ENCODE measurements at regions not wholly inside any gene's neighbourhood (a gene's known extent, or its start where the extent isn't known, plus 50 kb on each side); places are given as distances from the start of the nearest gene placed in this dataset.

- TF ChIP-seq EZH2phosphoT487 (IDR thresholded peaks at IDR 0.05; ENCODE audit: borderline replicate concordance, low read depth): no peak
- TF ChIP-seq CTCF (IDR thresholded peaks at IDR 0.05): no peak
- TF ChIP-seq RAD21 (IDR thresholded peaks at IDR 0.05; ENCODE audit: low read length): no peak
- no peak for TF ChIP-seq ZBTB33 (IDR thresholded peaks at IDR 0.05; ENCODE audit: borderline replicate concordance, low read depth)
- TF ChIP-seq JUND (IDR thresholded peaks at IDR 0.05): no peak
- TF ChIP-seq RFX5 (IDR thresholded peaks at IDR 0.05; ENCODE audit: low read length): no peak
- TF ChIP-seq USF1 (IDR thresholded peaks at IDR 0.05; ENCODE audit: borderline replicate concordance, low read depth): no peak
- no peak for TF ChIP-seq POLR2AphosphoS5 (IDR thresholded peaks at IDR 0.05; ENCODE audit: low read depth, low read length)
- no peak for TF ChIP-seq FOXJ3 (CRISPR knock-in tag; IDR thresholded peaks at IDR 0.05)
Observed at GRCh38 chr6:43887906-43888683, 118.1 kb downstream of the VEGFA start.

Measured in SK-N-SH (cell line).